ENCODE measurements at regions not wholly inside any gene's neighbourhood (a gene's known extent, or its start where the extent isn't known, plus 50 kb on each side); places are given as distances from the start of the nearest gene placed in this dataset.

- H3K4me1 ChIP-seq = no peaks in the 10 kb centered on the region
- no peak overlapping the region for H3K4me3 ChIP-seq
- intact Hi-C loops (cut with DNase I) = loop anchor here in 1 of 10 donors (10.0 kb wide), 1 partner anchor 515 kb away; no protein-coding TSS in a partner anchor
- ATAC-seq (no peak), DNase-seq (no peak)
- 70 to 86% (median 80%) methylated on average over 6 of the region's 6 CpGs for WGBS, 4 donors
- no peaks in the 10 kb centered on the region for H3K36me3 ChIP-seq
- H3K27me3 ChIP-seq = peaks cover 0 to 12% (median 0%) of the 10 kb centered on the region in 9 donors
- TF ChIP-seq POLR2A (IDR thresholded peaks at IDR 0.05) = no peak
- no peak for TF ChIP-seq CTCF (IDR thresholded peaks at IDR 0.05)
- H3K27ac ChIP-seq = no peak overlapping the region
- no peaks in the 10 kb centered on the region for H3K9me3 ChIP-seq
These were observed 70.6 kb downstream of the SMPDL3A start for GRCh38 chr6:122859676-122860075.

- DNase-seq (no peak), ATAC-seq (no peak)
- TF ChIP-seq POLR2A (IDR thresholded peaks at IDR 0.05) (no peak), CTCF (IDR thresholded peaks at IDR 0.05) (no peak)
- H3K4me3 ChIP-seq = no peak overlapping the region
- peaks cover 0 to 11% (median 0%) of the 10 kb centered on the region in 9 donors for H3K27me3 ChIP-seq
- no peaks in the 10 kb centered on the region for H3K4me1 ChIP-seq
- H3K36me3 ChIP-seq = no peaks in the 10 kb centered on the region
- intact Hi-C loops (cut with DNase I) = loop anchor here in 1 of 10 donors (10.0 kb wide), 1 partner anchor 513 kb away; no protein-coding TSS in a partner anchor
- WGBS, 4 donors = 28 to 53% (median 41%) methylated on average over 1 of the region's 1 CpG
- no peaks in the 10 kb centered on the region for H3K9me3 ChIP-seq
- H3K27ac ChIP-seq = no peak overlapping the region
These were observed 72.5 kb downstream of the SMPDL3A start for GRCh38 chr6:122861594-122861993.

- no peaks in the 10 kb centered on the region for H3K36me3 ChIP-seq
- H3K27ac ChIP-seq = no peak overlapping the region
- no peaks in the 10 kb centered on the region for H3K4me1 ChIP-seq
- ATAC-seq = no peak
- peaks cover 0 to 6% (median 0%) of the 10 kb centered on the region in 9 donors for H3K27me3 ChIP-seq
- DNase-seq = no peak
- no peak overlapping the region for H3K4me3 ChIP-seq
- intact Hi-C loops (cut with DNase I) = loop anchor here in 8 of 10 donors (2.0 to 10.0 kb wide), 6 partner anchors 449 to 514 kb away; no protein-coding TSS in a partner anchor
- no peaks in the 10 kb centered on the region for H3K9me3 ChIP-seq
- TF ChIP-seq POLR2A (IDR thresholded peaks at IDR 0.05) (no peak), CTCF (IDR thresholded peaks at IDR 0.05) (no peak)
These were observed 79.1 kb downstream of the SMPDL3A start for GRCh38 chr6:122868137-122868536.

- DNase-seq = peak in 1 of 5 donors; percentile 24
- Histone ChIP-seq H3K27ac (no peak overlapping the region), H3K27me3 (peaks cover 0 to 6% (median 0%) of the 10 kb centered on the region in 9 donors), H3K4me3 (no peak overlapping the region), H3K36me3 (no peaks in the 10 kb centered on the region), H3K9me3 (no peaks in the 10 kb centered on the region), H3K4me1 (no peaks in the 10 kb centered on the region)
- peak; percentile 61 to 84 (median 80) for ATAC-seq
- intact Hi-C loops (cut with DNase I) = loop anchor here (2.0 to 10.0 kb wide), 7 partner anchors 445 to 513 kb away; no protein-coding TSS in a partner anchor
- peak; percentile 30 to 63 (median 52) for TF ChIP-seq CTCF (IDR thresholded peaks at IDR 0.05)
- no peak for TF ChIP-seq POLR2A (IDR thresholded peaks at IDR 0.05)
These were observed 80.5 kb downstream of the SMPDL3A start for GRCh38 chr6:122869437-122870024.
